ENCODE measurements at regions not wholly inside any gene's neighbourhood (a gene's known extent, or its start where the extent isn't known, plus 50 kb on each side); places are given as distances from the start of the nearest gene placed in this dataset.

- 77 to 80% methylated on average over 1 to 3 of the region's 3 CpGs for WGBS, 2 experiments
These were observed 385.5 kb downstream of the PIK3C3 start for GRCh38 chr18:42340423-42341009.

GRCh38 chr18:42341423-42341822, 386.4 kb downstream of the PIK3C3 start:
- Histone ChIP-seq H3K4me1 (ENCODE audit: control insufficient read depth, insufficient read depth, low read length) (no peaks in the 10 kb centered on the region), H3K27ac (ENCODE audit: insufficient read depth, low read depth, low read length, poor library complexity, severe bottlenecking) (no peak overlapping the region)
- 40 to 45% methylated on average over 1 of the region's 1 CpG for WGBS, 2 experiments

More at GRCh38 chr18:42340423-42341009, 385.5 kb downstream of the PIK3C3 start:
- H3K36me3 ChIP-seq (ENCODE audit: control insufficient read depth, insufficient read depth, low read length), result no peaks in the 10 kb centered on the region
- no peak overlapping the region for H3K4me3 ChIP-seq (ENCODE audit: insufficient read depth, low read depth, low read length)
- no peaks in the 10 kb centered on the region for H3K27me3 ChIP-seq (ENCODE audit: control insufficient read depth, insufficient read depth, low read length, poor library complexity, severe bottlenecking)
- H3K9me3 ChIP-seq (ENCODE audit: control insufficient read depth, low read length), result no peaks in the 10 kb centered on the region
- no peaks in the 10 kb centered on the region for H3K4me1 ChIP-seq (ENCODE audit: control insufficient read depth, insufficient read depth, low read length)
- no peak overlapping the region for H3K27ac ChIP-seq (ENCODE audit: insufficient read depth, low read depth, low read length, poor library complexity, severe bottlenecking)

GRCh38 chr18:42348722-42349121, 393.7 kb downstream of the PIK3C3 start:
- WGBS, 2 experiments, result 78 to 80% methylated on average over 5 of the region's 5 CpGs
- H3K27ac ChIP-seq (ENCODE audit: insufficient read depth, low read depth, low read length, poor library complexity, severe bottlenecking), result no peak overlapping the region

More at GRCh38 chr18:42341423-42341822, 386.4 kb downstream of the PIK3C3 start:
- no peak overlapping the region for H3K4me3 ChIP-seq (ENCODE audit: insufficient read depth, low read depth, low read length)
- H3K9me3 ChIP-seq (ENCODE audit: control insufficient read depth, low read length), result no peaks in the 10 kb centered on the region
- H3K36me3 ChIP-seq (ENCODE audit: control insufficient read depth, insufficient read depth, low read length), result no peaks in the 10 kb centered on the region
- H3K27me3 ChIP-seq (ENCODE audit: control insufficient read depth, insufficient read depth, low read length, poor library complexity, severe bottlenecking), result no peaks in the 10 kb centered on the region

GRCh38 chr18:42351455-42351854, 396.4 kb downstream of the PIK3C3 start:
- Histone ChIP-seq H3K4me1 (ENCODE audit: control insufficient read depth, insufficient read depth, low read length) (no peaks in the 10 kb centered on the region), H3K27ac (ENCODE audit: insufficient read depth, low read depth, low read length, poor library complexity, severe bottlenecking) (no peak overlapping the region), H3K4me3 (ENCODE audit: insufficient read depth, low read depth, low read length) (no peak overlapping the region), H3K9me3 (ENCODE audit: control insufficient read depth, low read length) (no peaks in the 10 kb centered on the region), H3K36me3 (ENCODE audit: control insufficient read depth, insufficient read depth, low read length) (no peaks in the 10 kb centered on the region), H3K27me3 (ENCODE audit: control insufficient read depth, insufficient read depth, low read length, poor library complexity, severe bottlenecking) (no peaks in the 10 kb centered on the region)
- WGBS, 2 experiments, result 68 to 72% methylated on average over 2 of the region's 2 CpGs

More at GRCh38 chr18:42348722-42349121, 393.7 kb downstream of the PIK3C3 start:
- Histone ChIP-seq H3K27me3 (ENCODE audit: control insufficient read depth, insufficient read depth, low read length, poor library complexity, severe bottlenecking) (no peaks in the 10 kb centered on the region), H3K36me3 (ENCODE audit: control insufficient read depth, insufficient read depth, low read length) (no peaks in the 10 kb centered on the region), H3K4me3 (ENCODE audit: insufficient read depth, low read depth, low read length) (no peak overlapping the region), H3K4me1 (ENCODE audit: control insufficient read depth, insufficient read depth, low read length) (no peaks in the 10 kb centered on the region), H3K9me3 (ENCODE audit: control insufficient read depth, low read length) (no peaks in the 10 kb centered on the region)

GRCh38 chr18:42360716-42361115, 405.7 kb downstream of the PIK3C3 start:
- H3K4me1 ChIP-seq (ENCODE audit: control insufficient read depth, insufficient read depth, low read length), result no peaks in the 10 kb centered on the region
- H3K4me3 ChIP-seq (ENCODE audit: insufficient read depth, low read depth, low read length), result no peak overlapping the region
- no peaks in the 10 kb centered on the region for H3K27me3 ChIP-seq (ENCODE audit: control insufficient read depth, insufficient read depth, low read length, poor library complexity, severe bottlenecking)
- no peaks in the 10 kb centered on the region for H3K9me3 ChIP-seq (ENCODE audit: control insufficient read depth, low read length)
- H3K27ac ChIP-seq (ENCODE audit: insufficient read depth, low read depth, low read length, poor library complexity, severe bottlenecking), result no peak overlapping the region
- H3K36me3 ChIP-seq (ENCODE audit: control insufficient read depth, insufficient read depth, low read length), result no peaks in the 10 kb centered on the region

- Histone ChIP-seq H3K27ac (ENCODE audit: insufficient read depth, low read depth, low read length, poor library complexity, severe bottlenecking) (no peak overlapping the region), H3K4me1 (ENCODE audit: control insufficient read depth, insufficient read depth, low read length) (no peaks in the 10 kb centered on the region), H3K27me3 (ENCODE audit: control insufficient read depth, insufficient read depth, low read length, poor library complexity, severe bottlenecking) (no peaks in the 10 kb centered on the region), H3K4me3 (ENCODE audit: insufficient read depth, low read depth, low read length) (no peak overlapping the region), H3K36me3 (ENCODE audit: control insufficient read depth, insufficient read depth, low read length) (no peaks in the 10 kb centered on the region), H3K9me3 (ENCODE audit: control insufficient read depth, low read length) (no peaks in the 10 kb centered on the region)
- WGBS, 2 experiments, result 71 to 73% methylated on average over 1 to 2 of the region's 2 CpGs
These were observed 408.7 kb downstream of the PIK3C3 start for GRCh38 chr18:42363446-42364441.

- no peak overlapping the region for H3K27ac ChIP-seq (ENCODE audit: insufficient read depth, low read depth, low read length, poor library complexity, severe bottlenecking)
- no peak overlapping the region for H3K4me3 ChIP-seq (ENCODE audit: insufficient read depth, low read depth, low read length)
- no peaks in the 10 kb centered on the region for H3K4me1 ChIP-seq (ENCODE audit: control insufficient read depth, insufficient read depth, low read length)
- no peaks in the 10 kb centered on the region for H3K9me3 ChIP-seq (ENCODE audit: control insufficient read depth, low read length)
- WGBS, 2 experiments, result 90 to 100% methylated on average over 1 of the region's 1 CpG
- no peaks in the 10 kb centered on the region for H3K27me3 ChIP-seq (ENCODE audit: control insufficient read depth, insufficient read depth, low read length, poor library complexity, severe bottlenecking)
- H3K36me3 ChIP-seq (ENCODE audit: control insufficient read depth, insufficient read depth, low read length), result no peaks in the 10 kb centered on the region
These were observed 409.7 kb downstream of the PIK3C3 start for GRCh38 chr18:42364766-42365165.

- 71 to 76% methylated on average over 1 of the region's 1 CpG for WGBS, 2 experiments
- H3K4me3 ChIP-seq (ENCODE audit: insufficient read depth, low read depth, low read length), result no peak overlapping the region
- no peak overlapping the region for H3K27ac ChIP-seq (ENCODE audit: insufficient read depth, low read depth, low read length, poor library complexity, severe bottlenecking)
- H3K9me3 ChIP-seq (ENCODE audit: control insufficient read depth, low read length), result no peaks in the 10 kb centered on the region
- no peaks in the 10 kb centered on the region for H3K27me3 ChIP-seq (ENCODE audit: control insufficient read depth, insufficient read depth, low read length, poor library complexity, severe bottlenecking)
- no peaks in the 10 kb centered on the region for H3K36me3 ChIP-seq (ENCODE audit: control insufficient read depth, insufficient read depth, low read length)
- no peaks in the 10 kb centered on the region for H3K4me1 ChIP-seq (ENCODE audit: control insufficient read depth, insufficient read depth, low read length)
These were observed 410.6 kb downstream of the PIK3C3 start for GRCh38 chr18:42365591-42365990.

- Histone ChIP-seq H3K27me3 (ENCODE audit: control insufficient read depth, insufficient read depth, low read length, poor library complexity, severe bottlenecking) (no peaks in the 10 kb centered on the region), H3K4me1 (ENCODE audit: control insufficient read depth, insufficient read depth, low read length) (no peaks in the 10 kb centered on the region), H3K9me3 (ENCODE audit: control insufficient read depth, low read length) (no peaks in the 10 kb centered on the region), H3K36me3 (ENCODE audit: control insufficient read depth, insufficient read depth, low read length) (no peaks in the 10 kb centered on the region), H3K4me3 (ENCODE audit: insufficient read depth, low read depth, low read length) (no peak overlapping the region), H3K27ac (ENCODE audit: insufficient read depth, low read depth, low read length, poor library complexity, severe bottlenecking) (no peak overlapping the region)
- WGBS, 2 experiments, result 80 to 83% methylated on average over 1 of the region's 1 CpG
These were observed 418.6 kb downstream of the PIK3C3 start for GRCh38 chr18:42373584-42373983.

- H3K9me3 ChIP-seq (ENCODE audit: control insufficient read depth, low read length), result no peaks in the 10 kb centered on the region
- H3K36me3 ChIP-seq (ENCODE audit: control insufficient read depth, insufficient read depth, low read length), result no peaks in the 10 kb centered on the region
- no peaks in the 10 kb centered on the region for H3K4me1 ChIP-seq (ENCODE audit: control insufficient read depth, insufficient read depth, low read length)
- H3K4me3 ChIP-seq (ENCODE audit: insufficient read depth, low read depth, low read length), result no peak overlapping the region
- H3K27me3 ChIP-seq (ENCODE audit: control insufficient read depth, insufficient read depth, low read length, poor library complexity, severe bottlenecking), result no peaks in the 10 kb centered on the region
- H3K27ac ChIP-seq (ENCODE audit: insufficient read depth, low read depth, low read length, poor library complexity, severe bottlenecking), result no peak overlapping the region
These were observed 419.9 kb downstream of the PIK3C3 start for GRCh38 chr18:42374961-42375360.
